ENCODE measurements at regions not wholly inside any gene's neighbourhood (a gene's known extent, or its start where the extent isn't known, plus 50 kb on each side); places are given as distances from the start of the nearest gene placed in this dataset.

GRCh38 chr7:46189255-46189790 lies 268.3 kb upstream of the IGFBP3 start:
- TF ChIP-seq CTCF (conservative IDR thresholded peaks at IDR 0.05; ENCODE audit: low read length) (no peak), EZH2phosphoT487 (IDR thresholded peaks at IDR 0.05; ENCODE audit: borderline replicate concordance) (no peak)
